Suppressor macrophage treated with lipopolysaccharide for 1 hour (primary cell): ENCODE measurements at regions not wholly inside any gene's neighbourhood (a gene's known extent, or its start where the extent isn't known, plus 50 kb on each side); places are given as distances from the start of the nearest gene placed in this dataset.

Experiments
- DNase-seq, 3 donors: peaks; one replicate each; pipeline ENCODE4 v3.0.0-alpha.2; 2020 to 2022

DNA sequence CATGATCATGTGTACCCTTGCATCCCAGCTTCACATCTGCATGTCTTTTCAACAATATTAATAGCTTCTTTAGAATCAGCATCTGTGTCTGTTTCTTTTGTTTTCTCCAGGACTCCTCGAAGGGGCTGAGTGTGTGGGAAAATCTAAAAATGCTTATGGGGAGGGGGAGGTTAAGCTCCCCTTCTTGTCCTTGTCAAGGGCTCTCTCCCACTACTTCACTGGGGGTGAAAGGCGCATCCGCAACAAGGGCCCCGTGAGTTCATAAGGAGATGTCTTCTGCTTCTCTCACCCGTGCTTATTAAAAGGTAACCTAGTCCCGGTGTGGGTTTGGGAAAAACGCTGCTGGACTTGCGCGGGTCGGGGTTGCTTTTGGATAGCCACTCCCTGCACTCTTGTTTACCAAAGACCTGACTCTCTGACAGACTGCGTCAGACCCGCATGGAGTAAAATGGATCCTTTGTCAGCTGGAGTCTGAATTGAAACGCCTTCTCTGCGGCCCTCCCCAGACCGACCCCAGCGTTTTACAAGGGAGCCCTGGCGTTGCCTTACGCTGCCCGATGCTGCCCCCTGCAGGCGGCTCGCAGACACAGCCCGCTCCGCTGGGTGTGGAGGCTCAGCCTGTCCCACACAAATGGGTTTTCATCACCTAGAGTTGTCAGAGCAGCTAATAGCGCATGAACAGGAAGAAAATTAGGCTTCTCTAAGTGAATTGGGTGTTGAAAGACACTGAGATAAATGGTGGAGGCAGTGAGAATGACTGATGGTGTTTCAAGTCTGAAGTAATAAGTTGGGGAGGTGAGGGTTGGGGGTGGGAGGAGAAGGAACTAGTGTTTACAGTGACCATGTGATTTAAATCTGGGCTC is 53.8 kb downstream of the IER5 start:
- peak; percentile 89 to 94 (median 92) for DNase-seq

GRCh38 chr1:181143102-181143859 is 54.8 kb downstream of the IER5 start:
- DNase-seq = no peak

- no peak for DNase-seq
These were observed 55.7 kb downstream of the IER5 start for GRCh38 chr1:181144238-181144637.

DNA sequence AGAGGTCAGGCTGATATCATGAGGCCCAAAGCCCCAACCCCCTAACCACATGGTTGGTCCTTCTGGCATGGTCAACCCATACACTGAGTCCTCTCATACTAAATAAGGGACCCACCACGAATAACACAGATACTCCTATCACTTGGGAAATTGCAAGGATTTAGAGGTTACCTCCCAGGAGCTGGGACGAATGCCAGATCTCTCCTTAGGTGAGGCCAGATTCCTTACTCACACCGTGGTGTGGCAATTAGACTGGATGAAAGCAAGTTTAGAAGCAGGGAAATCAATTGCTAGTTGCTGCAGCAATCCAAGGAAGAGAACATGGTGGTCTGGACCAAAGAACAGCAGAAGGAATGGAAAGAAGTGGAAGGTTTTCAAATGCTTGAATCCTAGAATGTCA is 60.1 kb downstream of the IER5 start:
- no peak for DNase-seq

DNA sequence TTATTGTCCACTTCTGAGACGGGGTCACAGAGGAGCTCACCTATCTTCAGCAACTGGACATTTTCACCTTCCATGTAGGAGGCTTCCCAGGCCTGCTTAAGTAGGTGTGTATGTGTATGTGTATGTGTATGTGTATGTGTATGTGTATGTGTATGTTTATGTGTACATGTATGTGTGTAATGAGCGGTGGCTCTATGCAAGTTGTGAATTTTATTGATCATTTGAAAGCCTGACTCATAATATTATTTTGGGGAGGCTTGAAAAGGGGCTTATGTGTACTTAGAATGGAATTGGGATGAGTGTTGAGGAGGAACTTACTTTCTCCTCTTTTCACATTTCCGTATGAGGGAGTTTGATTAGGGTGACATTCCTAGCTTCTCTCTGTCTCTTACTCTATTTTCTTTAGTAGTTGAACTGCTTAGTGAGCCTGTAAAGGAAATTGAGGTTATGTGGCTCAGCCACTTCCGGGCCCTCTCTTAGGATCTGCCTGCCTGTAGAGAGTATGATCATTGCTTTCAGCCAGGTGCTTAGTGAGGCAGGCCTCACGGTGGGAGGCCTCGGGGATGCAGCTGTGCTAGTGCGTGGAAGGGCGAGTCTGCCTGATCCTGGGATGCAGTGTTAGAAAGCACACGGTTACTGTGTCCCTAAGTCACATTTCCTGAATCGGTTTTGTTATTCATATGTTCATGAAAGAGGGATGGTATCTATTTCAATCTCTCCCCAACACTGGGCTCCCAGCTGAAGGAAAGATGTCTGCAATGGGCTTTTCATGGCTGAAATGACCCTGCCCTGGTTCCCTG is 61.0 kb downstream of the IER5 start:
- DNase-seq = no peak

GRCh38 chr1:181150273-181150672 is 61.8 kb downstream of the IER5 start:
- peak in 2 of 3 donors; percentile 31 to 38 for DNase-seq

GRCh38 chr1:181150842-181151241 is 62.3 kb downstream of the IER5 start:
- no peak for DNase-seq

GRCh38 chr1:181151378-181152326 is 63.2 kb downstream of the IER5 start:
- peak in 2 of 3 donors; percentile 40 to 48 for DNase-seq

DNA sequence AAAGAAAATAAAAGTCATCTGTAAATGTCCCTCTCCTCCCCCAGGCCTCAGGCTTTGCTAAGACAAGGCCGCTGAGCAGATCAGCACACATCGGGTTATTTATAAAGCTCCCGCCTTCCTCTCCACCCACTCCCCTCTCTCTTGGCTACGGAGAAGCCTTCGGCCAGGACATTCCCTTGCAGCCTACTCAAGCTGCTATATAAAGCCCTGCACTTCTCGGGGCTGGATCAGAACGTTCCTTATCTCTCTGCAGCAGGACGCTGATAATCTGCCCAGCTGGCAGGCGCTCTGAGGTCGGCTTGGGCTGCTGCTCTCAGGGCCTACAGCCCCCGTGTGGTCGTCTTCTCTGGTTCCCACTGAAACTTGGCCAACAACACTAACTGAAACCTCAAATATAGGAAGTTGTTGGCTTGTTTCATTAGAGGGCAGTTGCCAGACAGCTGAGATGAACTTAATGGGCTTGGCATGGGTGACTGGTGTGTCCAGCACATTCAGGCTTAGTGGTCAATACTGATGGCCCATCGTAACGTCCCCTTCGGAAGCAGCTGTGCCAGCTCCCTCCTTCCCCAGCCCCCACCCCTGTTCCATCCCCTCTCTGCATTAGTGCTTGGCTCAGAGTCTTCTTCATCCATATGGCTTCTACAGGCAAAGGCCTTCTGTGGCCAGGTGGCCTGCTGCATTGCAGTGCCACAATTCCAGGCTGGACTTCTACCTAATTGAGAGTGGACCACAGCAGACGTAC is 64.6 kb downstream of the IER5 start:
- DNase-seq = peak; percentile 82 to 88 (median 83)

- DNase-seq = no peak
These were observed 65.1 kb downstream of the IER5 start for GRCh38 chr1:181153634-181153961.

GRCh38 chr1:181155339-181155738 is 66.8 kb downstream of the IER5 start:
- DNase-seq = no peak

GRCh38 chr1:181159451-181160140 is 71.1 kb downstream of the IER5 start:
- DNase-seq = no peak

GRCh38 chr1:181160322-181160721 is 71.8 kb downstream of the IER5 start:
- no peak for DNase-seq

- peak; percentile 59 to 67 (median 66) for DNase-seq
These were observed 72.7 kb downstream of the IER5 start for GRCh38 chr1:181160998-181161870.

- no peak for DNase-seq
These were observed 75.2 kb downstream of the IER5 start for GRCh38 chr1:181163662-181164061.

DNA sequence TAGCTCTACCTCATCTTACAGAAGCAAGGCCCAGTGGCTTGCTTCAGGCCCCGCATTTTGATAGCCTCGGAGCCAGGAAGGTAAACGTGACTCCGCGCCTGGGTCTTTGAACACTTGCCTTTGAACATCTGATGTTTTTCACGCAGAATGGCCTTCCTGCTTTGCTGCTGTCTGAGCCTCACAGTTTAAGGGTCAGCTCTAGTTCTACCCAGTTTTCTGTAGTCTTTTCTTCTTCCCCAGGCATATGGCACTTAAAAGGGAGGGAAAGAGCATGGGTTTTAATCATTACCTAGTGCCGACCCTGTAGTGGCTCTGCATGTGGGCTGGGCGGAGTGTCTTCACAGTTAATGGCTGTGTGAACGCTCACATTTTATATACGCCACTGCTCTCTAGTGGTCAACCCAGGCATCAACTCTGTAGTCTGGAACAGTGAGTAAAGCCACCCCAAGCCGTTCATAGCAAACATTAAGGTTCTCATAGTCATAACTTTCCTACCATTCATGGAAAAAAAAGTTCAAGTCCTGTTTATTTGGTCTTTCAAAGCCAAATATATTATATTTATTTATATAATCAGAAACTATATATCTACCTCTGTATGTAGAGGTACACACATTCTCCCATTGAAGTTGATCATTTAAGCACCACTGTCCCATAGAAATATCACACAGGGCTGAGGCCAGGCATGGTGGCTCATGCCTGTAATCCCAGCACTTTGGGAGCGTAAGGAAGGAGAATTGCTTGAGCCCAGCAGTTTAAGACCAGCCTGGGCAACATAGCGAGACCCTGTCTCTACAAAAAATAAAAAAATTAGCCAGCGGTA is 78.1 kb downstream of the IER5 start:
- peak; percentile 79 to 87 (median 84) for DNase-seq

GRCh38 chr1:181169281-181169865 is 80.9 kb downstream of the IER5 start:
- no peak for DNase-seq

GRCh38 chr1:181170194-181170593 is 81.7 kb downstream of the IER5 start:
- DNase-seq = no peak
